RPMI7951 (cell line): ENCODE measurements at regions not wholly inside any gene's neighbourhood (a gene's known extent, or its start where the extent isn't known, plus 50 kb on each side); places are given as distances from the start of the nearest gene placed in this dataset.

Experiments used
- DNase-seq: peaks from one replicate; pipeline ENCODE4 v3.0.0-alpha.2; 2012; ENCODE audit warnings: low read depth

GRCh38 chr16:6672507-6672906 lies 660.1 kb upstream of the RBFOX1 start:
- no peak for DNase-seq

- no peak for DNase-seq
These were observed 665.3 kb upstream of the RBFOX1 start for GRCh38 chr16:6667393-6667792.

GRCh38 chr16:6665126-6665525 lies 667.5 kb upstream of the RBFOX1 start:
- no peak for DNase-seq

- DNase-seq: no peak
These were observed 669.0 kb upstream of the RBFOX1 start for GRCh38 chr16:6663668-6664067.

- DNase-seq: no peak
These were observed 675.9 kb upstream of the RBFOX1 start for GRCh38 chr16:6656760-6657159.

- no peak for DNase-seq
These were observed 685.8 kb upstream of the RBFOX1 start for GRCh38 chr16:6646891-6647290.

GRCh38 chr16:6645768-6646568 lies 686.7 kb upstream of the RBFOX1 start:
- DNase-seq: no peak

GRCh38 chr16:6644916-6645315 lies 687.7 kb upstream of the RBFOX1 start:
- DNase-seq: no peak

GRCh38 chr16:6643080-6643686 lies 689.5 kb upstream of the RBFOX1 start:
- peak; percentile 51 for DNase-seq

- DNase-seq: no peak
These were observed 690.4 kb upstream of the RBFOX1 start for GRCh38 chr16:6642271-6642670.

- no peak for DNase-seq
These were observed 691.6 kb upstream of the RBFOX1 start for GRCh38 chr16:6641091-6641490.

GRCh38 chr16:6636457-6636856 lies 696.2 kb upstream of the RBFOX1 start:
- DNase-seq: no peak

- no peak for DNase-seq
These were observed 698.5 kb upstream of the RBFOX1 start for GRCh38 chr16:6634151-6634550.

GRCh38 chr16:6633456-6633855 lies 699.2 kb upstream of the RBFOX1 start:
- DNase-seq: no peak

- DNase-seq: no peak
These were observed 703.5 kb upstream of the RBFOX1 start for GRCh38 chr16:6629110-6629509.

- DNase-seq: no peak
These were observed 707.0 kb upstream of the RBFOX1 start for GRCh38 chr16:6625606-6626005.

GRCh38 chr16:6618874-6619273 lies 713.8 kb upstream of the RBFOX1 start:
- DNase-seq: no peak

GRCh38 chr16:6616746-6617145 lies 715.9 kb upstream of the RBFOX1 start:
- no peak for DNase-seq

GRCh38 chr16:6615636-6616035 lies 717.0 kb upstream of the RBFOX1 start:
- DNase-seq: no peak

- DNase-seq: no peak
These were observed 721.1 kb upstream of the RBFOX1 start for GRCh38 chr16:6611535-6611934.

GRCh38 chr16:6605490-6605889 lies 727.2 kb upstream of the RBFOX1 start:
- DNase-seq: no peak

- no peak for DNase-seq
These were observed 728.8 kb upstream of the RBFOX1 start for GRCh38 chr16:6603780-6604325.

GRCh38 chr16:6602405-6602804 lies 730.2 kb upstream of the RBFOX1 start:
- DNase-seq: no peak
